SHP77 treated with DMSO at 0.1 percent for 48 hours (cell line): ENCODE measurements at regions not wholly inside any gene's neighbourhood (a gene's known extent, or its start where the extent isn't known, plus 50 kb on each side); places are given as distances from the start of the nearest gene placed in this dataset.

Experiments
- DNase-seq: peaks from one replicate; lab custom pipeline; 2025; lab: John Stamatoyannopoulos, UW

DNA sequence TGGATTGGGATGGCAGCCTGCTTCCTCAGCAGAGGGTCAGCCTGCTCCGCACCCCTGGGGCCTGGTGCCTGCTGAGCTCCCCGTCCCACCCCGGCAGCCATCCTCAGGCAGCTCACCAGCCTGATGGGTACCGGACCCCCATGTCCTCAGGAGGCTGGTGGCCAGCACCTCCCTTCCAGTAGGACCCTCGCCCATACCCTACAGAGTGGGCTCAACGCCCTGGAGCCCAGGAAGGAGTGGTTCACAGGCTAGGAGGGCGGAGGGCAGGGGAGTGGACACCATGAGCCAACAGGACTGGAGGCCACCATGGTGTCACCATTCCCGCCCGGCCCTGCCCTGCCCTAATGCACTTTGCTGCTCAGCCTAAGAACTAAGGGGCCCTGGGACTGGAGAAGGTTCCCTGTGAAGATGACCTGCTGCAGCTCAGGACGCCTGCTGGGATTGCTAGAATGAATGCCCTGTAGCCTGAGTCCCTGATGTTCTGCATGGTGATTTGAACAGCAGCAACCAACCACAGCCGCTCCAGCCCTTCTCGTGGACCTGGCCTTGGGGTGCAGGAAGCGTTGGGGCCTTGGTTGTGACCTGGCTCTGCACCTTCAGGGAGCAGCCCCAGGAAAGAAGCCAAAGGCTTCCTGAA lies 1080.8 kb downstream of the BRD1 start:
- DNase-seq: no peak

DNA sequence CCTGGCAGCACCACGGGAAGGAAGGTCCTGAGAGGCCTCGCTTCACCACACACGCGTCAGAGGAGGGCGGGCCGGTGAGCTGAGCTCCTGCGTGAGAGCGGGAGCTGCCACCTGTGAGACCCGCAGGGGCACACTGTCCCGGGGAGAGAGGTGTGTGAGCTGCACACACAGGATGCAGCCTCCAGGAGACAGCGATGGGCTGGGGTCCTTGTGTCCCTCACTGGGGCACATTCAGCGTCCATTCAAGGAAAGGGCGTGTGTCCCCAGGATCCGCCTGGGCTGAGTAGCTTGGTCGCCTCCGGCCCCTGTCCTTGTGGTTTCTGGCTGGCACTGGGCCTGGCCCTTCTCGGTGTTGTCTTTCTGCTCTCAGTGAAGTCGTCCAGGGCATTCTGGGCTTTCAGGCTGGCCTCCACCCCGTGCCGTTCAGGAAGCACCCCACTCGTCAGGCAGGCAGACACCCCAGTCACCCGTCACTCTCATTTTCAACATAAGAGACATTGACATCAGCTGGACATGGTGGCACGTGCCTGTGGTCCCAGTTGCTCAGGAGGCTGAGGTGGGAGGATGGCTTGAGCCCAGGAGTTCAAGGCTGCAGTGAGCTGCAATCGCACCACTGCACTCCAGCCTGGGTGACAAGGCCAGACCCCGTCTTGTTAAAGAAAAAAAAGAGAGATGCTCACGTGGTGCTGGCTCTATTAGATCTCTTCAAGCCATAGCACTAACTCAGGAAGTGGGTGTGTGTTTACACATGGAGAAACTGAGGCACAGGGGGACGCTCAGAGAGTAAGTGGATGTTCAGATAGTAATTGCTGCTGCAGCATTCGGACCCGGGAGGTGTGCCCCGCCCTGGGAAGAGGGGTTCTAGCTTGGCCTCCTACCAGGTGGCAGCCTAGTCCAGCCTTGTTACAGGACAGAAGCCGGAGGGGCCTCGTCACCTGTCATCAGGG lies 1081.6 kb downstream of the BRD1 start:
- DNase-seq: no peak

DNA sequence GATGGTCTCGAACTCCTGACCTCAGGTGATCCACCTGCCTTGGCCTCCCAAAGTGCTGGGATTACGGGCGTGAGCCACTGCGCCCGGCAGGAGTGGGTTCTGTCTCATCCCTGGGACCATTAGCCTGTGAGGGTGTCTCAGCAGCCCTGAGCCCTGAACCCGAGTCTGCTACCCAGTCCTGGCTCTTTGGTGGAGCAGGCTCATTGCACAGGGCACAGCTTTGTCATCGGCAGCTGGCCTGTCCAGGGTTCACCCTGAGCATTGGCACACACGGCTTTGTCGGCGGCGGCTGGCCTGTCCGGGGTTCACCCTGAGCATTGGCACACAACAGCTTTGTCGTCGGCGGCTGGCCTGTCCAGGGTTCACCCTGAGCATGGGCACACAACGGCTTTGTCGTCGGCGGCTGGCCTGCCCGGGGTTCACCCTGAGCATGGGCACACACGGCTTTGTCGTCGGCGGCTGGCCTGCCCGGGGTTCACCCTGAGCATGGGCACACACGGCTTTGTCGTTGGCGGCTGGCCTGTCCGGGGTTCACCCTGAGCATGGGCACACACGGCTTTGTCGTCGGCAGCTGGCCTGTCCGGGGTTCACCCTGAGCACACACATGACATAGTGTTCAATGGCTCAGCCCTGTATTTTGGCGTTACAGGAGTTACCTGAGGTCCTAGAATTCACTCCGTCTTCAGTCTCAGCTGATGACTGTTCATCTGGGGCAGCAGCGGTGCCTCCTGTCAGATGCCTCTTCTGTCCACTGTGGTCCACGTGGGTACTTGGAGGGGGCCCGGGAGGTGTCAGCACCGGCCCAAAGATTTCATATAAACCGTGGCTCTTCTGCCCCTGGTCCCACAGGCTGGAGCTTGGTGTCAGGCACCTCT lies 1082.5 kb downstream of the BRD1 start:
- DNase-seq: no peak

DNA sequence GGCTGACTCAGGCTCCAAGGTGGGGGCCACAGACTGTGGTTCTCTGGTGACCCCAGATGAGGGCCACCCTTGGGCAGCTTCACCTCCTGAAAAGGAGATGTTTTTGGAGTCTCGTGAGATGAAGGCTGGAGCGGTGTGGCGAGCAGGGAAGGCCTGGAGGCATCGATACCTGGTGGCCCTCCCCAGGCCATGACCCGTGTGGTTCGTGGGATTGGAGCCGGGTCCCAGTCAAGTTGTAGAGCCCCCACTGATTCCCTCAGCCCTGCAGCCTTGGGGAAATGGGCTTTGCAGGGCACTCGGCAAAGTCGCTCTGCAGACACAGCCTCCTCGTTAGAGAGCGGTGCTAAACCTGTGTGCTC lies 1083.4 kb downstream of the BRD1 start:
- no peak for DNase-seq

DNA sequence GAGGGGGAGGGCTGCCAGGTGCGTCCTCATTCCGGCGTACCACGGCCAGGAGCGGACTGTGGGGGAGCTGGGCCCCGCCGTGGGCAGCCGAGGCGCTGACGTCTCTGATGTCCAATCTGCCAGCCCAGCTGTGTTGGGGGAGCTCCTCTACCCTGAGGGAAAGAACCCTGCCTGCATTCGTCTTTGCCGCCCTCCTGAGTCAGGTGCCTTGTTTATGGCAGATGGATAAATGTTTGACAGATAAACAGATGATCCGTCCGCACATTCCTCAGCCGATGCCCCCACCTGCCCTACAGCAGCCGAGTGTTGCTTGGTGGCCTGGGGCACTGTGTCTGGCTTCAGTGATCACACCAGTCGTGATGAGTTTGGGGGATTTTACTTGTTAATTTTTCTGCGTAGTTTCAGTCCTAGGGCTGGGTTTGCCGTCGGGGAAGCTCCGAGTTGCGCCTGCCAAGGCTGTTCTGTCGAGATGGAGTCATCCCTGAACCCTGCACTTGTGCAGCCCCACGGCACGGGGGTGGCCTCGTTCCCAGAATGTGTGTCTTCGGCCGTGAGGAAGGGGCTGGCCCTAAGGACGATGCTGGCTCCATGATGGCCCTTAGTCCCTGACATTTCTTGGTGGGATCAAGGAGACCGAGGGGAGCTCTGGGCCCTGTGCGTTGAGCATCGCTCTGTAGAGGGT lies 1083.9 kb downstream of the BRD1 start:
- no peak for DNase-seq

DNA sequence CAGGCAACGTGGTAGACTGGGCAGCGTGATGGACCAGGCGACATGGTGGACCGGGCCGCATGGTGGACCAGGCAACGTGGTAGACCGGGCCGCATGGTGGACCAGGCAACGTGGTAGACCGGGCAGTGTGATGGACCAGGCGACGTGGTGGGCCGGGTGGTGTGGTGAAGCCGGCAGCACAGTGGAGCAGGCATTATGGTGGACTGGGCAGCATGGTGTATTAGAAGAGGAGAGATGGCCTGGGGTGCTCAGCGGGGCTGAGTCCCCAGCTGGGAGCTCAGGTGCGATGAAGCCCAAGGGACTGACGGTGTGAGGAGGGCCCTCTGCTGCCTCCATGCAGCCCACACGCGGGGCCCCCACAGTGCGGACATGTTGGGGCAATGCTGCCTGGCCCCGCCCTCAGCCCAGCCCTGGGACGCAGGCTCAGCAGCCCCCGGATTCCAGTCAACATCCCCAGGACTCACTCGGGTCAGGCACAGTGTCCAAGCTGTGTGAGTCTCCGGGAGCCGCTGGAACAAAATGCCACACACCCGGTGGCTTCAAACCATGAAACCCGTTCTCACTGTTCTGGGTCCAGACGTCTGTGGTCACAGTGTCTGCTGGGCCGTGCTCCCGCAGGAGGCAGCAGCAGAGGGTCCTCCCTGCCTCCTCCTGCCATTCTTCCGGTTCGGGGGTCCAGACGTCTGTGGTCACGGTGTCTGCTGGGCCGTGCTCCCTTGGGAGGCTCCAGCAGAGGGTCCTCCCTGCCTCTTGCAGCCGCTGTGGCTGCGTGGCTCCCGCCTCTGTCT lies 1084.9 kb downstream of the BRD1 start:
- no peak for DNase-seq

DNA sequence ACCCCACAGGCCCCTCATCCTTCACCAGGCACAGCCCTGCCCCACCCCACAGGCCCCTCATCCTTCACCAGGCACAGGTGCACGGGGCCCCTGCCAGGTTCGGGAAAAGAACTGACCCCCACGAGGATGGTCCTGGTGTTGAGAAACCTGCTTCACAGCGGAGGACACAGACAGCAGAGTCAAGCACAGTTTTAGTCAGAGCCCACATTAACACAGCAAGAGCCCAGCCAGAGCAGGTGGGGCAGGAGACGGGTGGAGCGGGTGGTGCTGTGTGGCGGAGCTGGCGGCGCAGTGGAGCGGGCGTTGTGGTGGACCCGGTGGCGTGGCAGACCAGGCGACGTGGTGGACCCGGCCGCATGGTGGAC lies 1085.5 kb downstream of the BRD1 start:
- no peak for DNase-seq

DNA sequence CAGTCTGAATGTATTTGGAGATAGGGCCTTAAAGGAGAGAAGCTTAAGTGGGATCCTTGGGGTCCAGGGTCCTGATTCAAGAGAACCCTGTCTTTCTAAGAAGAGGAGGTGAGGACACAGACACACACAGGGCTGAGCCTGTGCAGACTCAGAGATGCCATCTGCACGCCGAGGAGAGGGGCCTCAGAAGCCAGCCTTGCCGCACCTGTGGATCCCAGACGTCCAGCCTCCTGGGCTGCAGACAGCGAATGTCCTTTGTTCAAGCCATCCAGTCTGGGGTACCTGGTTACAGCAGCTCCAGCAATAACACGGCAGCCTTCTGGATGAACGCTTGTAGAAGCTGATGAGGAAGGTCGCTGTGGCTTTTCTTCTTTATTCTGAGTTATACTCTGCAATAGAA lies 1086.1 kb downstream of the BRD1 start:
- no peak for DNase-seq

DNA sequence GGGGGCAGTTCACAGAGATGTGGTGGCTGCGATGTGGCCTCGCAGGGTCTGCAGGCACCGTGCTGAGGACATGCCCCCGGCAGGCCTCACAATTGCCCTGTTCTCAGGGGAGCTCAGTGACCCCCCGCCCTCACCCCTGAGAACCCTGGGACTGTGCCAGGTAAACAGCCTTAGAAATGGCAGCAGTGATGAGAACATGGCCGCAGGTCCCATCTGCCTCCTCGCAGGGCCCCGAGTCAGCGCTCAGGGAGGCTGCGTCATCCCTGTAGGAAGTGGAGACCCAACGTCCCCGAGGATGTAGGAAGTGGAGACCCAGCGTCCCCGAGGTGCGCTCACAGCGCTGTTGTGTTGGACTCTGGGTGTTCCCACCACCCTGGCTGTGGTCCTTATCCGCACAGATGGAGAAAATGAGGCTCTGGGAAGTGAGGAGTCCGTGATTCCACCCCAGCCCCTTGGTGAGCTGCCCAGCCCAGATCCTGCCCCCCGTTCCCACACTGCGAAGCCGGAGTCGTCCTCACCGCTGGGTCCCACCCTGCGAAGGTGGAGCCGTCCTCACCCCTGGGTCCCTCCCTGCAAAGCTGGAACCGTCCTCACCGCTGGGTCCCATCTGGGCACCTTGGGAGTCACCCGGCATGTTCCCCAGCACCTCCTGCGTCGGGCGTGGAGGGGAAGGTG lies 1086.8 kb downstream of the BRD1 start:
- no peak for DNase-seq

DNA sequence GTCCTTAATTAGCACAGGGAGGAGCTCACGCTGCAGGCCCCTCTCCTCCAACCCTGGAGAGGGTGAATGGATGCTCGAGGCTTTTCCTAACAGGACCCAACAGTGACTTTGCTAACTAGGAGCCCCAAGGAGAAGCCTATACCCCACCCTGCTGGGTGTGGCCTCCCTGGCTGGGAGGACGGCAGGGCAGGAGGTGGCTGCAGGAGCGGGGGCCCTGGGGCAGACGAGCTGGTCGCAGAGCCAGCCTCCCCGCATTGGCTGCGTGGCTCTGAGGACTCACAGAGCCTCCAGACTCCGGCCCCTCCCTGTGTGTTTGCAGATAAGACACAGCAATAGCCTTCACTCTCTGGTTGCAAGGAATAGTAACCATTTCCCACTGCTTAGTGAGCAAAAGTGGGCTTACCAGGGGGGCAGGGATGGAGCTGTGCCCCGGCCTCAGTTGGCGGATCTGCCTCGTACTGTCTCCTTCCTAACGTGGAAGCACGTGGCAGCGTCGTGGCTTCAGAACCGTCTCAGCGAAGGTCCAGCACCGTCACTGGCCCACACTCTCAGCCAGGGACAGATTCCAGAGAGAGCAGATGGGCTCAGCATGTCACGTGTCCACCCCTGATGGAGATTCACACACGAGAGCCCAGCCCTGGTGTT lies 1087.5 kb downstream of the BRD1 start:
- DNase-seq: no peak

DNA sequence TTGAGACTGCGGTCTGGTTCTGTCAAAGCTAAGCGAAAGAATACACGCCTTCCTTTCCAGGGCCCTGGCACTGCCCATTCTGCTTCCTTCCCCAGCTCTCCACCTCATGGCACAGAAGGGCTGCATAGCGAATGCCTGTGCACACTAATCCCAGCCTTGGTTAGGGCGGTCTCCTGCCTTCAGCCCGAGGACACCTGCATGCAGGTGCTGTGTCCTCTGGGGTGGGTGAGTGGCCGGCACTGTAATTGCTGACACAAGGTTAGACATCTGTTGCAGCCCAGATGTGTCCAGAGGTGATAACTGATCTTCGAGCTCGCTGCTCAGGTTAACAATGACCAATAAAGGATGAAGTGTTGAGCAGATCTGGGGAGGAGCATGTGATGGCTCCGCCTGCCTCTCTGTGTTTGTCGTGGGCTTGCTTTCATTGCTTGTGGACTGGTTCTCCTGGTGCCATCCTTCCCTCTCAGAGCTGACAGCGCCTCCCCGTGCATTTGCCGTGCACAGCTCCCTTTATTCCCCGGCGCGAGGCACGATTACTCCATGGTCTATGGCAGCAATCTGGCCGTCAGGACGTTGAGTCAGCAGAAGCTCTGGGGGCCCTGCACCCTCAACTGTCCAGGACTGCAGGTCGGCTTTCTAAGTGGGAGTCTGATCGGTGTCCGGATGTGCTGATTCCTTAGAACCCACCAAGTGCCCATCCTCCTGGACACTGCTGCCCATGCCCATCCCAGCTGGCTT lies 1088.2 kb downstream of the BRD1 start:
- DNase-seq: no peak

DNA sequence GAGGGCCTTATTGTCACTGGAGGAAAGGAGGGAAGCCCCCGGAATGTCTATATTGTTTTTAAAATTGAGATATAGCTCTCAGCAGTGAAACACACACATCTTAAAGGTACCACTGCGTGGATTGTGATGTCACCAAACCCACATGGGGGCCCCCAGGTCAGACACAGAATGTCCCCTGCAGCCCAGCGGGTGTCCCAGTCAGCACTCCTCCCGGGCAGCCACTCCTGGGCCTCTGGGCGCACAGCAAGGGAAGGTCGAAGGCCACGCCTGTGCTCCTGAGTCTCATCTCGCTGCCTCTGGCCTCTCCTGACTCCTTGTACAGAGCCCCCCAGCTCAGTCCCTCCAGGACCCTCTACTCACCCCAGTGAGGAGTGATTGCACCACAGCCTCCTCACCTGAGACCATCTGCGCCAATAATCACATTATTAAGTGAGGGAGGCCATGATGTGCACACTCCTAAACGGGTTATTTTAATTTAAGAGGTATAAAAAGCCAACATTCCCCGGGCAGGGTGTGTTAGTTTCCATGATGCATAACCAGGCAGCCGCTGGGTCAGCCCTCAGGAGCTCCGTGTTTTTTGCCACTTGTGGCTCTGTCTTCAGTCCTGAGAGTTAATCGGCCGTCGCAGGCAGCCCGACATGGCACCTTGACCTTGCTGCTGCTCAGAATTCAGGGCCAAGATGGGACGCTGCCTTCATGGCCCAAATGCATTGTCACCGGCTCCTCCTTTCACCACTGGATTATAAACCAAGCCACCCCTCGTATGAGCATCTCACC lies 1089.3 kb downstream of the BRD1 start:
- no peak for DNase-seq

DNA sequence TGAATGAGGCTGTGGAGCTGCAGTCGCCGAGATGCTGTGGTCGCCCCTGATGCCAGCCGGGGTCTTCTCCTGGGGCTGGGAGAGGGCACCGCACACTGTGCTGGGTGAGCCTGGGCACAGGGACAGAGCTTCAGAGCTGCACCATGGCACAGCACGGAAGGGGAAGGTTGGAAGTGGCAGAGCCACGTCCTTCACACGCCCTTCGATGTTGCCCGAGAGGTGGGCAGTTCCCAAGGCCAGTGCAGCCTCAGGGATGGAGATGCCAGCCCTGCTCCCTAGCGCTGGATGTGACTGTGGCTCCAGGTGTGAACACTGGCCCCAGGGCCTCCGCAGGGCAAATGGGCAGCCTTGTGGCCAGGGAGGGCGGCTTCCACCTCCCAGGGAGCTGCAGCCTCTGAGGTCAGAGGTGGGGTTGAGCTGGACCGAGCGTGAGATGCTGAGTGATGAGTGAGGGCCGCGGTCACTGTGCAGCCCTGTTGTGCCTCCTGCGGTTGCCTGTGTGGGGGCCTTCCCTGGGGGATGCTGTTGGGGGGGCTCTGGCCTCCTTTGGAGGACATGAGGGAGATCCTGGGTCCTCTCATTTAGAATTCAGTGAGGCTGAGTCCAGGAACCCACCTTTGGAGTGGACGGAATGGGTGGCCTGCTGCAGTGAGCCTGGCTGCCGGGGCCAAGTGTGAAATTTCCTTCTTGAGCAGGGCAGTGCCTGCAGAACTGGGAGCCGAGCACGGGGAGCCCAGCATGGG lies 1090.0 kb downstream of the BRD1 start:
- no peak for DNase-seq

DNA sequence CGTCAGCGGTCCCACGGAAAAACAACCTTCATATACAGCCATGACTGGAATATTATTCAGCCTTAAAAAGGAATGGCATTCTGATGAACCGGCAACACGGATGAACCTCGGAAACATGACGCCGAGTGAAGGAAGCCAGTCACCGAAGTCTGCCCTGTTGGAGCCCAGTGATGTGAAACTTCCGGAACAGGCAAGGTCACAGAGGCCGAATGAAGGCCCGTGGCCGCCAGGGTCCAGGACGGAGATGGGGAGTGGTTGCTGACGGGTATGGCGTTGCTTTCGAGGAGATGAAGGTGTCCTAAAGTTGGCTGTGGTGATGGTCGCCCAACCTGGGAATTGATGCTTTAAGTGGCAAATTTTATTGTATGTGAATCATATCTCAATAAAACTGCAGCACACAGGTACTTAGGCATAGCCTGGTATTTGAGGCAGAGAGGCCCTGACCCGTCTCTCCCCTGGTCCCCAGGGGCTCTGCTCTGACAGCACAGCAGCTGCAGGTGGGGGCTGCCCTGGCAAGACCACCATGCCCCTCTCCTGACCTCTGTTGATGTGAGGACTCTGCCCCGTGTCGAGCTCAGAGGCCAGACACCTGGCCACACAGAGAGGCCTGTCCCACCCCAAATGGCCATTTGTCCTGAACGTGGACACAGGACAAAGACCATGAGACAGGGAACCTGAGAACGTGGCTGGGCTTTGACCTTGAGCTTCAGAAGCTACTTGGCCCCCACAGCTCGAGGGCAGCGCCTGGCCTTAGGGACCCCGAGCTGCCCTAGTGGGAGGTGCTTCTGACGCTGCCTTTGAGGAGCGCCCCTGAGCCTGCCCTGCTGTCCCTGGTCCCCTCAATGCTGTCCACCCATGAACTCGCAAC lies 1090.8 kb downstream of the BRD1 start:
- DNase-seq: no peak

DNA sequence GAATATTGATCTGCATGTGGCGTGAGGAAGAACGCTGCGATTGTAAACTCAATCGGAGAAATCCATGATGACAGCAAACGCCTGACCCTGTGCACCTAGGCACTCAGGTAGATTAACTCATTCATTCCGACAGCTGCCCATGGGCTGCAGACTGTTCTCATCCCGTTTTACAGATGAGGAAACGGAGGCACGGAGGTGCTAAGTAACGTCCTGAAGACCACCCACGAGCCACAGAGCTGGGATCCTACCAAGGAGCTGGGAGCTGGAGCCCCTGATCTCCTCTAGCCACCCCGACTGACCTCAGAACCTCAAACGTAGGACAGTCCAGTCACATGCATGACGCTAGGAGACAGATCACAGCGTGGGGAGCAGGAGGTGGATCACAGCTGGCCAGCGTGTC lies 1092.7 kb downstream of the BRD1 start:
- DNase-seq: no peak

DNA sequence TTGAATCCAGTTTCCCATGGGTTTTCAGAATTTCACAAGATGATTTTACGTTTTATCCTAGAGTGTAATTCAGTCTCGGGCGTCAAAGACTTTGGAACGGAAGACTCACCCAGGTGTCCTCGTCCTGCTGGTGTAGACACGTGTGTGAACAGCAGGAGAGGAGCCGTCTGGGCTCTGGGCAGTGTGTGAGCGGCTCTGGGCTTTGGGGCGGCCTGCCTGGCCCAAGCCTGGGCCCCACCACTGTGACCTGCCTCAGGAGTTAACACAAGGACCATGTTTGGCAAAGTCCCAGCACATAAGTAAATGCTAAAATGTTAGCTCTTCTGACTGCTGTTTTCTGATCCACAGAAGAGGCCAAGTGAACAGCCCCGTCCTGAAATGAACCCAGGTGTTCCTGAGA lies 1093.3 kb downstream of the BRD1 start:
- DNase-seq: no peak
